GM19455 (cell line): ENCODE measurements at regions not wholly inside any gene's neighbourhood (a gene's known extent, or its start where the extent isn't known, plus 50 kb on each side); places are given as distances from the start of the nearest gene placed in this dataset.
"Not testable (repeated sequence)": the region's sequence is repeated elsewhere in the genome, so short reads cannot be mapped to it uniquely, and the experiment has no call there.

Experiments used
- ATAC-seq: cut with Tn5 transposase; IDR thresholded peaks from one replicate; pipeline ENCODE4 v1.9.1; 2021; ENCODE audit not compliant: unreplicated experiment

GRCh38 chr11:100528872-100529416 lies 158.1 kb upstream of the ARHGAP42 start:
- no peak for ATAC-seq

DNA sequence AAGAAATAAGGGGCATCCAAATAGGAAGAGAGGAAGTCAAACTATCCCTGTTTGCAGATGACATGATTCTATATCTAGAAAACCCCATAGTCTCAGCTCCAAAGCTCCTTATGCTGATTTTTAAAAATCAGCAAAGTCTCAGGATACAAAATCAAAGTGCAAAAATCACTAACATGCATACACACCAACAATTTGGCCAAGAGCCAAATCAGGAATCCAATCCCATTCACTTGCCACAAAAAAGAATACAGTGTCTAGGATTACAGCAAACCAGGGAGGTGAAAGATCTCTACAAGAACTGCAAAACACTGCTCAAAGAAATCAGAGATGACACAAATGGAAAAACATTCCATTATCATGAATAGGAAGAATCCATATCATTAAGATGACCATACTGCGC lies 155.8 kb upstream of the ARHGAP42 start:
- ATAC-seq, result not testable (repeated sequence)

DNA sequence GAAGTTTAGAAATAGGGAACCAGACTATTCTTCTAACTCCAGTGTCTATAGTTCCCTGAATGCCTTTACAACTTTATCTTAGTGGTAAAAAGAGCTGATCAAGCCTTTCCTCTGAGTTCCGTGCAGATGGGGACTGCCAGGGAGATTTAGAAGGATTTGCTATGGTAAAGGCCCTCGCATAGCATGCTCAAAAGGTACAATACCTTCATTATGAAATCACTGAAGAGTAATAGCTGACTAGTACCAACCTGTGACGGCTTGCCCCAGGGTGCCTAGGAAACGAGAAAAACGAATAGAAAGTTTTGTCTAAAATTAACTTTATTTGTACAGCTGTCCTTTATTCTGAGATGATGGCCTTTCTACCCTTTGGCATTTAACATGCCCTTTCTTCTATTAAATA lies 150.1 kb upstream of the ARHGAP42 start:
- ATAC-seq, result no peak

DNA sequence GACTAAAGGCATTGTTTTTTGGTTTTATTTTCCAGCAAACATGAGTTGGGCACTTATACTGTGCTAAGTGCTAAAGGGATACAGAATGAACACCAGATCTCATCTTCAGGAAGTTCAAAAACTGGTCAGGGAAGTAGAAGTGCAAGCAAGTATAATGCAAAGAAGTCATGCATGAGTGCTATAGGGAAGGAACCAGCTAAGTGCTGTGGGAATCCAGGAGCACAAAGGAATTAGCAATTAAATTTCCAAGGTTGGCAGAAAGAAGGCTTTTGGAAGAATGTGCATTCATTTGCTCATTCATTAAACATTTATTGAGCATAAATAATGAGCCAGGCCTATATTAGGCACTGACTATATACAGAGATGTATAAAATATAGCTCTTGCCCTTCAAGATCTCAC lies 143.7 kb upstream of the ARHGAP42 start:
- no peak for ATAC-seq

GRCh38 chr11:100545556-100545955 lies 141.5 kb upstream of the ARHGAP42 start:
- ATAC-seq, result no peak

DNA sequence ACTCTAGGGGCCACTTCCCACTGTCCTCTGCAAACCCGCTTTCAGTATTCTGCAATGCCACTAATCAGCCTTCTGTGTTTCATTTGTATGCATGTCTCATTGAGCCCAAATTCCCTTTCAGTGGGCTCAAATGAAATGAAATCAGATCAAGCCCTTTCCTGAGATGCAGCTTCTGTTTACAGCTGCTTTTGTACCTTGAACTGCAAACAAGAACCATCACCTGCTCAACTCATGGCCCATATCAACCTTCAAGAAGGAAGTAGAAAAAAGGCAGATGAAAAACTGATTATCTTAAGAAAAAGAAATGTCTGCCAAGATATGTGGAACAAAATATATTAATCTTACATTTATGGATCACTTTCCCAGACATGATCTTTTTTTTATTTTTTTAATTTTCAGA lies 141.1 kb upstream of the ARHGAP42 start:
- ATAC-seq, result no peak

GRCh38 chr11:100546714-100547113 lies 140.4 kb upstream of the ARHGAP42 start:
- ATAC-seq, result no peak

DNA sequence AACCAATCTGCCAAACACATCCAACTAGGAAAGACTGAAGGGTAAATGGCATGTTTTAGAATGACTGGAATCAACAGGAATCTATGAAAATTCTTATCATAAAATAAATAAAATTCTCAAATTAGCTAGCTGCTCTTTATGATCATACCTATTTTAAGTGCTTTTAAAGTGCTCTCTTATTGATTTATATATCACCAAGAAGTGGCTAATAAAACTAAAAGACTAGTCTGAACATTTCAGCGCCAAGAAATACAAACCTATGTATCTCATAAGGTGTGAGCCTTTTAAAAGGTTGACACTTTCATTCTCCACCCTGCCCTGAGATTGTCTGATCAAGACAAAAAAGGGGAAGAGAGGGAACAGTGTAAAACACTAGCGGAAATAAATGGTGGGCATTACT lies 136.8 kb upstream of the ARHGAP42 start:
- ATAC-seq, result no peak

- ATAC-seq, result no peak
Measured at GRCh38 chr11:100550912-100551632, 136.0 kb upstream of the ARHGAP42 start.

DNA sequence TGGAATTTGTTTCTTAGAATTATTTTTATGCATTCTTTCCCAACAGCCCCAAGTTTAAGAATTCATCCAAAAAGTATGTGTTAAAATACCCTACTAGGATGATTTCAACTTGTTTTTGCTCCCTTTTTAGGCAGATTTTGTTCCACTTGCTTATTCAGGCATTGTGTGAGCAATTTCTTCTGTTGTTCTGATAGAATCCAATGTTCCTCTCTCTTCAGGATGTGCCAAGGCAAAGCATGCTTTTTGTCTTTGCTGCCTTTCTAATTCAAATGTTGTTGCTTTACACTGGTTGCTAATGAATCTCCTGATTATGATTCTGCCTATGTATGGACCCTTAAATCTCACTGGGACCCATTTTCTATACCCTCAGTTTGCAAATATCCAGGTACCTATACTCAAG lies 131.2 kb upstream of the ARHGAP42 start:
- no peak for ATAC-seq

DNA sequence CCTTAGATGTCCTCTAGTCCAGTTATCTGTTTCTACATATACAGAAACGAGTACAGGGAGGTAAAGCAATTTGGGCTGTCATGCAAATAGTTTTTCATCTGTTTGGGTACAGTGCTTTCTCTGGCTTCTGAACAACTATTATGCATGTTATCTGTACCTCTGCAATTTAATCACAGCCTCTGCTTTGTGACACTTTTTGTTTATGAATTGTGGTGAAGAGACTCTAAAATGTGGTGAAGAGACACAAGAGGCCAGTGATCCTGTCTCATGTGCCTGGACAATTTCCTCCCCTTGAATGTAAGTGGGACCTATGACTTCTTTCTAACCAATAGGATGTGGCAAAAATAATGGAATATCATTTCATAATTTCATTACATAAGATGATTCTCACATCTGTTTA lies 130.3 kb upstream of the ARHGAP42 start:
- no peak for ATAC-seq

DNA sequence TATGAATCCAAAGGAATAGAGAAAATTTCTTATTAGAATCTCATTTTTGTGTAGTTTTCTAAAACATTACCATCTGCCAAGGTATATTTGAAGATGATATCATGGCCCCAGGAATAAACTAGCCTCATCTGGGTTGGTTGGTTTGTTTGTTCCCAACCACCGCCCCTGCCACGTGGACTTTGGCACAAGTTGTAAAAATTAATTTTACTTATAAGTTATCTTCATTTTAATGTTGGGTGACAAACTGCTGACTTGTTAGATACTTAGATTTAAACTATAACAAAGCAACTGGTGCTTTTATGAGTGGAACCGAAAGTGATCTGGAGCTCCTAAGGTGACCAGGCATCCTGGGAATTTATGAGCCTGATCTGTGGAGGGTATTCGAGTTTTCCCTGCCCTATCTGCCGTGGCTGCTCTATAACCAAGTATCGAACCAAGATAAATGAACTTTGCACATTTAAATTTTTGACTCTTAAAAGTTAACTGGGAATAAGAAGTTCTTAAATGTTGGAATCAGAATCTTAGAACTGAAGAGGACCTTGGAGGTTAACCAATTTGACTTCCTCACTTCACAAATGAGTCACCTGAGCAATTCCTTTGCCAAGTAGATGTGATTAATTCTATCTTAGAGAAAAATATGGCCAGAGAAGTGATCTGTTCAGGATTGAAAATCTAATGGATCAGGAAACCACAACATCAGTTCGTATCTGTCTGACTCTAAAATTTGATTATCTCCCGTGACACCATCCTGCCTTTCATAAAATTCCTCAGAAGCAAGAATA lies 129.1 kb upstream of the ARHGAP42 start:
- ATAC-seq, result no peak

DNA sequence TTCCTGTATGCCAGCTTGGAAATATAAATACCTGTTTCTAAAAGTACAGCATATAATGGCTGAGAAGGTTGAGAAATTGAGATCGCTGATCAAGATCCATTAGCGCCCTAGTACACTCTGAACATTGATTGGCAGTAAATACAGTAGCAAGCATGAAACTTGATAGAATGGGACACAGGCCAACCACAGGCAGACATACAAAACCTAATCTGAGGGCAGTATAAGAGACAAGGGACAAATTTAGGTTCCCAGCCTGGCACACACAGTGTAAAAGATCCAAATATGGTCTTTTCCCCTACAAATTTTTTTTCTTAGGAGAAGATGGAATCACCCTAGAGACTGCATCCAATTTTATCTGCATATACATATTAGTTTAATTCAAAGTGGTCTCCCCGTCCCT lies 126.5 kb upstream of the ARHGAP42 start:
- ATAC-seq, result no peak

GRCh38 chr11:100561323-100561722 lies 125.8 kb upstream of the ARHGAP42 start:
- no peak for ATAC-seq

GRCh38 chr11:100562128-100562527 lies 125.0 kb upstream of the ARHGAP42 start:
- ATAC-seq, result no peak

- no peak for ATAC-seq
Measured at GRCh38 chr11:100563541-100564280, 123.4 kb upstream of the ARHGAP42 start.

- no peak for ATAC-seq
Measured at GRCh38 chr11:100573911-100574513, 113.1 kb upstream of the ARHGAP42 start.

DNA sequence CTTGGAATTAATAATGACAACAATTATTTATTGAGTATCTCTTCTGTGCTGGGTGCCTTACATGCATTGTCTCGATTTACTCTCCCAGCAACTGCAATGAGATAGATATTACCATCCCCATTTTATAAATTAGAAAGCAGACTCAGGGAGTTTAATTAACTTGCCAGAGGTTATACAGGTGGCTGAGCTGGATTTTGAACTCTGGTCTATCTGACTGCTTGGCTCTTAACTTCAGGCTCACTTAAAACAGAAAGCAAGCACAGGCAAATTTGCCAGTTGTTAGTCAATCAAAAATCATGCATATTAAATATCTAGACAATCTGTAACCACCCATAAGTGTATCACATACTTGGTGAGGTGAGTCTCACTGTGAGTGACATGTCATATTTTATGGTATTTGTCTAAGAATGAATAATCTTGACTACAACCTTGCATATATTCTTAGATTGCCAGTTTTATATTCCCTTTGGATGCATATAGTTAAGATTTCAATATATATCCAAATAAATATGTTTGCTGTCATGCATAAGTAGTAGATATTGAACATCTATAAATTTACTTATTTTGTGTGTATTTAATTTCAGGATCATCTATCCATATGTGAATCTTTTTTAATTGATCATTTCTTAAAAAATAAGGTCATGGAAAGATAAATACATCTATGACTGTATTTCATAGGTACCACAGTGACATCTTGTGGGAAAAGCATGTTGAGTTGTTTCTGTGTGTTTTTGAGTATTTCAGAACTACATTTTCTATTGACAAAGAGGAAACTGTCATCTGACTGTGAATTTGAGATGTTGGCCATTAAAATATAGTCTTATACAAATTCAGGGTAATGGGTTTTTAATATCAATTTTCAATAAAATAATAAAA lies 112.0 kb upstream of the ARHGAP42 start:
- no peak for ATAC-seq

GRCh38 chr11:100575860-100576717 lies 111.0 kb upstream of the ARHGAP42 start:
- peak; percentile 91 for ATAC-seq
